HUES6 (cell line): ENCODE measurements at regions not wholly inside any gene's neighbourhood (a gene's known extent, or its start where the extent isn't known, plus 50 kb on each side); places are given as distances from the start of the nearest gene placed in this dataset.
"Not testable (repeated sequence)": the region's sequence is repeated elsewhere in the genome, so short reads cannot be mapped to it uniquely, and the experiment has no call there.

Experiments
- H3K27ac ChIP-seq: 2 replicates; pipeline ENCODE4 v1.7.0; 2013; ENCODE audit warnings: low read depth, mild to moderate bottlenecking, low read length, inconsistent platforms
- H3K27me3 ChIP-seq: 2 replicates; pipeline ENCODE4 v1.6.1; 2013; ENCODE audit warnings: low read length; ENCODE audit not compliant: control insufficient read depth, insufficient read depth
- H3K36me3 ChIP-seq: 2 replicates; pipeline ENCODE4 v1.6.1; 2013; ENCODE audit warnings: low read length; ENCODE audit not compliant: control insufficient read depth, insufficient read depth
- H3K4me1 ChIP-seq: 2 replicates; pipeline ENCODE4 v1.6.1; 2013; ENCODE audit warnings: low read length; ENCODE audit not compliant: control insufficient read depth, insufficient read depth
- H3K4me3 ChIP-seq: 2 replicates; pipeline ENCODE4 v1.5.1; 2013; ENCODE audit warnings: low read depth, low read length
- H3K9ac ChIP-seq: one replicate; pipeline ENCODE4 v1.6.1; 2013; ENCODE audit warnings: mild to moderate bottlenecking, low read length
- H3K9me3 ChIP-seq: 2 replicates; pipeline ENCODE4 v1.6.1; 2013; ENCODE audit warnings: low read depth, low read length; ENCODE audit not compliant: control insufficient read depth, insufficient read depth

GRCh38 chr15:20305015-20305465, 236.6 kb downstream of the GOLGA6L6 start:
- H3K27ac ChIP-seq, H3K4me1 ChIP-seq, H3K4me3 ChIP-seq, H3K9ac ChIP-seq, H3K36me3 ChIP-seq, H3K27me3 ChIP-seq: not testable (repeated sequence)
- H3K9me3 ChIP-seq = peaks cover 72% of the 10 kb centered on the region; the same call in 1 of the 2 replicates

DNA sequence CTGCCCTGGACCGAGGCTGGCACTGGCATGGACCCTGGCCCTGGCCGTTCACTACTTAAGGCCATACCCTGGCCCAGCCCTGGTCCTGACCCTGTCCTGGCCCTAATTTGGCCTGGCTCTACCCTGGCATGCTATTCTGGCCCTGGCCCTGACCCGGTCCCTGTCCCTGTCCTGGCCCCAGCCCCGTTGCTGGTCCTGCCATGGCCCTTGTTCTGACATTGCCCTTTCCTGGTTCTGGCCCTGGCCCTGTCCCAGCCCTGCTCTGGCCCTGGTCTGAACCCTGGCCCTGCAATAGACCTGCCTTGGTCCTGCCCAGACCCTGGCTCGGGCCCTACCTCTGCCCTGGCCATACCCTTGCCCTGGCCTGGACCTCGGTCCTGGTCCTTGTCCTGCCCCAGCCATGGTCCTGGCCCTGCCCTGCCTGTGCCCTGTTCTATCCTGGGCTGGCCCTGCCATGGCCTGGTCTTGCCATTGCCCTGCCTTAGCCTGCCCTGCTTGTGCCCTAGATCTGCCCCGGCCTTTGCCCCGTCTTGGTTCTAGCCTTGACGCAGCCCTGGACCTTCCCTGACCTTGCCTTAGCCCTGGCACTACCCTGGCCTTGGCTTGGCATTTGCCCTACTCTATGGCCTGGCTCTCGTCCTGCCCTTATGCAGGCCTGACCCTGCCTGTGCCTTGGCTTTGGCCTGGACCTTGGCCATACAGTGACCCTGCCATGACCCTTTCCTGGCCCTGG, 237.2 kb downstream of the GOLGA6L6 start:
- H3K27me3 ChIP-seq, H3K4me3 ChIP-seq, H3K36me3 ChIP-seq, H3K4me1 ChIP-seq, H3K27ac ChIP-seq, H3K9ac ChIP-seq: not testable (repeated sequence)
- H3K9me3 ChIP-seq = peaks cover 71% of the 10 kb centered on the region; the same call in 1 of the 2 replicates

GRCh38 chr15:20303248-20304171, 238.1 kb downstream of the GOLGA6L6 start:
- not testable (repeated sequence) for H3K4me3 ChIP-seq, H3K36me3 ChIP-seq, H3K27me3 ChIP-seq, H3K27ac ChIP-seq, H3K9ac ChIP-seq, H3K4me1 ChIP-seq
- peaks cover 66% of the 10 kb centered on the region; the same call in 1 of the 2 replicates for H3K9me3 ChIP-seq

GRCh38 chr15:20302141-20303069, 239.2 kb downstream of the GOLGA6L6 start:
- H3K36me3 ChIP-seq, H3K9ac ChIP-seq, H3K4me3 ChIP-seq, H3K4me1 ChIP-seq, H3K27me3 ChIP-seq, H3K27ac ChIP-seq: not testable (repeated sequence)
- peaks cover 64% of the 10 kb centered on the region; the same call in 1 of the 2 replicates for H3K9me3 ChIP-seq

DNA sequence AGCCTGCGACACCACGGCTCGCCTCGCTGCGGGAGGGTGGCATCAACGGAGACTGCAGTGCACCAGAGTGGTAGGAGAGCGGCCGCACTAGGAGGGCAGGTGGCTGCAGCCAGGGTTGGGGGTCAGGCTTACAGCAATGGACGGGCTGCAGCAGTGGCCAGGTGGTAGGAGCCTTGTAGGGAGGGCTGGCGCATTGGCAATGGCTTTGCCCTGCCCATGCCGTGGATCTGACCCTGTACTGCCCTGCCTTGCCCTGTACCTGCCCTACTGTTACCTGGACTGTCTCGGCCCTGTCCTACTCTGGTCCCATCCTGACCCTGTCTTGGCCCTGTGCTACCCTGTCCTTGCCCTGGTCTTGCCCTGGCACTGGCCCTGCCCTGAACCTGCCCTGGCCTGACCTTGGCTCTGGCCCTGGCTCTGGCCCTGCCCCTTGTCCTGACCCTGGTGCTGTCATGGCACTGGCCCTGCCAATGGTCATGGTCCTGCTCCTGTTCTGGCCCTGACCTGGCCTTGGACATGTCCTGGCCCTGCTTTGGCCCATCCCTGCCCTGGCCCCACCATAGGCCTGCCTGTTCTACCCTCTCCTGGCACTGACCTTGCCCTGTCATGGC, 240.0 kb downstream of the GOLGA6L6 start:
- H3K4me3 ChIP-seq, H3K27ac ChIP-seq, H3K4me1 ChIP-seq, H3K36me3 ChIP-seq, H3K27me3 ChIP-seq, H3K9ac ChIP-seq: not testable (repeated sequence)
- peaks cover 58% of the 10 kb centered on the region; the same call in 1 of the 2 replicates for H3K9me3 ChIP-seq

- not testable (repeated sequence) for H3K36me3 ChIP-seq, H3K4me3 ChIP-seq, H3K4me1 ChIP-seq, H3K27me3 ChIP-seq, H3K9ac ChIP-seq, H3K27ac ChIP-seq
- peaks cover 55% of the 10 kb centered on the region; the same call in 1 of the 2 replicates for H3K9me3 ChIP-seq
These were observed 240.6 kb downstream of the GOLGA6L6 start for GRCh38 chr15:20301041-20301390.

DNA sequence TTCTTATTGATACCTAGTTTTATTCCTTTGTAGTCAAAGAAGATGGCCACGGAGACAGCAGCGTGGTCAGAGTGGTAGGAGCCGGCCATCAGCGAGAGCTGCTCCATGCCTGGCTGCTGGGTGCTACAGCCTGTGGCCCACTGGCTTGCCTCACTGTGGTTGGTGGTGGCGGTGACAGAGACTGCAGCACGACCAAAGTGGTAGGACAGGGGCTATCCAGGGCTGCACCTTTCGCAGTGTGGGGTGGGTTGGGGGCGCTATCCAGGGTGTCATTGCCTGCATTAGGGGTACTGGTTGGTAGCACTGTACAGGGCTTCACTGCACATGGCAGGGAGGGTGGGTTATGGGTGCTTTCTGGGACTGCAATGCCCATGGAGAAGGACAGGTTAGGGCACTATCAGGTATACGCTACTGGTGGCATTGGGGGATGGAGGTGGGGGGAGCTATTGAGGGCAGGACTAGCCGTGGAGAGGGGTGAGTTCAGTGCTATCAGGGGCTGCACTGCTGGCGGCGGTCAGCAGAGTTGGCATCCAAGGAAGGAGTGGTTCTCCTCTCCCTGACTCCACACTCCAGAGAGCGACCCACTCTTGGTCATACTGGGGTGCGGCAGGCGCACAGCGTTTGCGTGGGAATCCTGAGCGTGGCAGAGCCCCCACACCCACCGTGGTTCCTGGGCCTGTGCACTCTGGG, 241.1 kb downstream of the GOLGA6L6 start:
- H3K36me3 ChIP-seq, H3K9ac ChIP-seq, H3K4me3 ChIP-seq, H3K4me1 ChIP-seq, H3K27me3 ChIP-seq, H3K27ac ChIP-seq: not testable (repeated sequence)
- H3K9me3 ChIP-seq = peaks cover 52% of the 10 kb centered on the region; the same call in 1 of the 2 replicates

- H3K4me1 ChIP-seq, H3K27ac ChIP-seq, H3K9ac ChIP-seq, H3K27me3 ChIP-seq, H3K4me3 ChIP-seq, H3K36me3 ChIP-seq: not testable (repeated sequence)
- H3K9me3 ChIP-seq = peaks cover 48% of the 10 kb centered on the region; the same call in 1 of the 2 replicates
These were observed 243.9 kb downstream of the GOLGA6L6 start for GRCh38 chr15:20297603-20298123.

DNA sequence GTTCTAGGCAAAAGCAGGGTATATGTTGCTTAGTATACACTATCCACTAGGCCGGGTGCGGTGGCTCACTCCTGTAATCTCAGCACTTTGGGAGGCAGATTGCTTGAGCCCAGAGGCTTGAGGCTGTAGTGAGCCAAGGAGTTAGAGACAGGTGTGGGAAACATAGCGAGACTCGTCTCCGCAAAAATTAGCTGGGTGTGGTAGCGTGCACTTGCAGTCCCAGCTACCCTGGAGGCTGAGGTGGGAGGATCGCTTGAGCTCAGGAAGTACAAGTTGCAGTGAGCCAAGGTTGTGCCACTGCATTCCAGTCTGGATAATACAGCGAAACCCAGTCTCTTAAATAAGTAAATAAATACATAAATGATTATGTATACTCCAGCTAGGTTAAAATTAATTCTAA, 245.3 kb downstream of the GOLGA6L6 start:
- H3K27ac ChIP-seq, H3K4me3 ChIP-seq, H3K4me1 ChIP-seq, H3K36me3 ChIP-seq, H3K9ac ChIP-seq, H3K27me3 ChIP-seq: not testable (repeated sequence)
- peaks cover 40% of the 10 kb centered on the region; the same call in 1 of the 2 replicates for H3K9me3 ChIP-seq
